HEK293 (cell line): ENCODE measurements at regions not wholly inside any gene's neighbourhood (a gene's known extent, or its start where the extent isn't known, plus 50 kb on each side); places are given as distances from the start of the nearest gene placed in this dataset.
"Not testable (repeated sequence)": the region's sequence is repeated elsewhere in the genome, so short reads cannot be mapped to it uniquely, and the experiment has no call there.

Experiments used
- CTCF ChIA-PET: fragments of 350-600 bp; formaldehyde crosslinking; extraction: SDS; loops from one replicate; lab custom pipeline; 2021; ENCODE audit warnings: antibody characterized with exemption; lab: Yijun Ruan, JAX
- POLR2A ChIA-PET: fragments of 300-600 bp; formaldehyde crosslinking; extraction: SDS; loops from one replicate; lab custom pipeline; 2020; ENCODE audit warnings: antibody characterized with exemption, inconsistent platforms; lab: Yijun Ruan, JAX
- H3K27ac ChIP-seq: fragments of 200-500 bp; sonication (Bioruptor generic); 2 replicates; pipeline ENCODE4 v1.5.1; 2014; ENCODE audit warnings: low read depth, low read length, control low read depth, inconsistent platforms; ENCODE audit errors: extremely low read depth
- H3K36me3 ChIP-seq, 2 experiments: fragments of 200-500 bp in 1 of 2; sonication (Bioruptor generic) in 1 of 2; 1 replicate in 1 of 2; 2 replicates in 1 of 2; pipeline ENCODE4 v1.5.1; 2014 to 2017; ENCODE audit warnings: inconsistent platforms in 2 of 2, low read length in 2 of 2; ENCODE audit not compliant: control insufficient read depth in 2 of 2, insufficient read depth in 1 of 2
- H3K4me1 ChIP-seq: fragments of 200-500 bp; sonication (Bioruptor generic); 2 replicates; pipeline ENCODE4 v1.5.1; 2014; ENCODE audit warnings: mild to moderate bottlenecking, low read length, inconsistent platforms; ENCODE audit not compliant: control insufficient read depth, insufficient read depth
- H3K4me3 ChIP-seq: 2 replicates; pipeline ENCODE4 v1.5.1; 2011; ENCODE audit warnings: low read depth, mild to moderate bottlenecking, control low read depth, low read length, moderate library complexity
- H3K9me3 ChIP-seq: fragments of 200-500 bp; sonication (Bioruptor generic); 2 replicates; pipeline ENCODE4 v1.5.1; 2014; ENCODE audit warnings: low read depth, low read length, inconsistent platforms; ENCODE audit not compliant: control insufficient read depth, insufficient read depth
- EGR2 ChIP-seq: fragments of 450-650 bp; formaldehyde crosslinking; IDR thresholded peaks from 2 replicates; pipeline ENCODE4 v1.5.1; 2016; ENCODE audit warnings: low read depth, missing biosample characterization, missing genetic modification characterization
- FEZF1 ChIP-seq: fragments of 450-650 bp; formaldehyde crosslinking; IDR thresholded peaks from 2 replicates; pipeline ENCODE4 v1.5.1; 2016; ENCODE audit warnings: missing biosample characterization, missing genetic modification characterization
- GLIS1 ChIP-seq: fragments of 450-650 bp; formaldehyde crosslinking; IDR thresholded peaks from 2 replicates; pipeline ENCODE4 v1.5.1; 2016; ENCODE audit warnings: missing biosample characterization, missing genetic modification characterization
- SCRT1 ChIP-seq: fragments of 450-650 bp; formaldehyde crosslinking; IDR thresholded peaks from 2 replicates; pipeline ENCODE4 v1.5.1; 2016; ENCODE audit warnings: missing biosample characterization, missing genetic modification characterization, borderline replicate concordance
- SCRT2 ChIP-seq: fragments of 450-650 bp; formaldehyde crosslinking; IDR thresholded peaks from 2 replicates; pipeline ENCODE4 v1.5.1; 2016; ENCODE audit warnings: missing biosample characterization, missing genetic modification characterization
- ZBTB8A ChIP-seq: fragments of 450-650 bp; formaldehyde crosslinking; IDR thresholded peaks from 2 replicates; pipeline ENCODE4 v1.5.1; 2016; ENCODE audit warnings: missing biosample characterization, missing genetic modification characterization
- ZFHX2 ChIP-seq: fragments of 450-650 bp; formaldehyde crosslinking; conservative IDR thresholded peaks from 2 replicates; pipeline ENCODE4 v1.5.1; 2016; ENCODE audit warnings: missing biosample characterization, missing genetic modification characterization
- ZIC2 ChIP-seq: fragments of 450-650 bp; formaldehyde crosslinking; IDR thresholded peaks from 2 replicates; pipeline ENCODE4 v1.5.1; 2016; ENCODE audit warnings: missing biosample characterization, missing genetic modification characterization
- ZNF146 ChIP-seq: fragments of 450-650 bp; formaldehyde crosslinking; IDR thresholded peaks from 2 replicates; pipeline ENCODE4 v1.5.1; 2016; ENCODE audit warnings: missing biosample characterization, missing genetic modification characterization
- ZNF341 ChIP-seq: fragments of 450-650 bp; formaldehyde crosslinking; IDR thresholded peaks from 2 replicates; pipeline ENCODE4; 2016; ENCODE audit warnings: low read depth, missing biosample characterization, missing genetic modification characterization
- ZNF416 ChIP-seq: fragments of 450-650 bp; formaldehyde crosslinking; IDR thresholded peaks from 2 replicates; pipeline ENCODE4 v1.5.1; 2016; ENCODE audit warnings: missing biosample characterization, missing genetic modification characterization
- ZNF423 ChIP-seq: fragments of 450-650 bp; formaldehyde crosslinking; IDR thresholded peaks from 2 replicates; pipeline ENCODE4 v1.5.1; 2016; ENCODE audit warnings: missing biosample characterization, missing genetic modification characterization
- ZNF529 ChIP-seq: fragments of 450-650 bp; formaldehyde crosslinking; IDR thresholded peaks from 2 replicates; pipeline ENCODE4 v1.5.1; 2017; ENCODE audit warnings: missing genetic modification characterization, missing biosample characterization; ENCODE audit not compliant: insufficient replicate concordance
- ZNF571 ChIP-seq: fragments of 450-650 bp; formaldehyde crosslinking; IDR thresholded peaks from 2 replicates; pipeline ENCODE4 v1.5.0; 2017; ENCODE audit warnings: missing biosample characterization, missing genetic modification characterization
- ZNF792 ChIP-seq: fragments of 450-650 bp; formaldehyde crosslinking; IDR thresholded peaks from 2 replicates; pipeline ENCODE4 v1.5.1; 2016; ENCODE audit warnings: missing biosample characterization, missing genetic modification characterization
- ZNF843 ChIP-seq: fragments of 450-650 bp; formaldehyde crosslinking; IDR thresholded peaks from 2 replicates; pipeline ENCODE4 v1.5.1; 2016; ENCODE audit warnings: missing biosample characterization, missing genetic modification characterization
- TF ChIP-seq, protein P1 (sequence below): fragments of 450-650 bp; formaldehyde crosslinking; IDR thresholded peaks from 2 replicates; pipeline ENCODE4 v1.5.1; 2016; ENCODE audit warnings: missing biosample characterization, missing genetic modification characterization
- TF ChIP-seq, protein P2 (sequence below): fragments of 450-650 bp; formaldehyde crosslinking; IDR thresholded peaks from 2 replicates; pipeline ENCODE4 v1.5.1; 2017; ENCODE audit warnings: missing biosample characterization, missing genetic modification characterization

DNA sequence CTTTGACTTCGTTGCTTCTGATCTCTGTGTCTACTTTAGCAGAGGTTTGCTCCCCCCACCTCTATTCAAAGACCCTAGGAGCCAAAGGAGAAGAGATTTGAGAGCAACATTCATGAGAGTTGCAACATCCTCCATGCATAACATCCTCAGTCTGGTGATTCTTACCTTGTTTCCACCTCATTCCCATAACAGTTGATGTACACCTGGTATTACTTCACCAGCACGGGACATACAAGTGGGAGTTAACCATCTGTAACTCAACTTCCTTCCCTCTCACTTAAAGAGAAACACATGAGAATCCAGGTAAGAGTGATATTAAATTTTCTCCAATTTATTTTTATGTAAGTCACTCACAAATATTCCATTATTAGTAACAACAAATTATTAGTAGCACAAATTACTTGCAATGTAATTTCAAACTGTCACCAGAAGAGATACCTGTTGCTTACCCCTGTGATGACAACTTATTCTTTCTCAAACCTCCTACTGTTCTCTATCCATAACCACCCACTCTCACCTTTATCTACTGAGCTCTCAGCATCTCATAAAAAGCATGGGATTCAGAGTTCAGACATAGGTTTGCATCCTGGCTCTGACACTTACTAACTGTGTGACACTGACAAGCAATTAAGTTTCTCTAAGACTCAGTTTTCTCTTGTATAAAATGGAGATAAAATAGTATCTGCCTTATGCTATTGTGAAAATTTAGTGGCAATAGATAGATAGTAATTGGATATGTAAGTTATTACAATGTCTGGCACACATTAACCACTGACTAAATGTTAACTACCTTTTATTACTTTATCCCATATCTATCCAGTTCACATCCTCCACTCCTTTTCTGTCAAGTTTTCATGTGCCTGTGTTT lies 184.6 kb upstream of the SRD5A2 start:
- H3K4me3 ChIP-seq: no peak overlapping the region
- ChIA-PET POLR2A (no interaction called here), CTCF (no interaction called here)
- H3K27ac ChIP-seq: 0 out of 2 replicates have a peak overlapping the region, but pooled peaks have one; percentile 24
- H3K9me3 ChIP-seq: no peaks in the 10 kb centered on the region
- no peaks in the 10 kb centered on the region for H3K36me3 ChIP-seq
- TF ChIP-seq ZIC2 (tag by site-specific recombination): no peak
- TF ChIP-seq ZNF792: no peak
- peak; percentile 34 for TF ChIP-seq ZFHX2 (tag by site-specific recombination)
- TF ChIP-seq EGR2 (tag by site-specific recombination): 0 out of 2 replicates have a peak, but pooled peaks have one; percentile 8
- TF ChIP-seq SCRT1 (tag by site-specific recombination): 0 out of 2 replicates have a peak, but pooled peaks have one; percentile 17
- no peak for TF ChIP-seq ZNF146 (tag by site-specific recombination)
- peak; percentile 76 for TF ChIP-seq SCRT2 (tag by site-specific recombination)
- TF ChIP-seq ZNF529: no peak
- TF ChIP-seq, protein P1, sequence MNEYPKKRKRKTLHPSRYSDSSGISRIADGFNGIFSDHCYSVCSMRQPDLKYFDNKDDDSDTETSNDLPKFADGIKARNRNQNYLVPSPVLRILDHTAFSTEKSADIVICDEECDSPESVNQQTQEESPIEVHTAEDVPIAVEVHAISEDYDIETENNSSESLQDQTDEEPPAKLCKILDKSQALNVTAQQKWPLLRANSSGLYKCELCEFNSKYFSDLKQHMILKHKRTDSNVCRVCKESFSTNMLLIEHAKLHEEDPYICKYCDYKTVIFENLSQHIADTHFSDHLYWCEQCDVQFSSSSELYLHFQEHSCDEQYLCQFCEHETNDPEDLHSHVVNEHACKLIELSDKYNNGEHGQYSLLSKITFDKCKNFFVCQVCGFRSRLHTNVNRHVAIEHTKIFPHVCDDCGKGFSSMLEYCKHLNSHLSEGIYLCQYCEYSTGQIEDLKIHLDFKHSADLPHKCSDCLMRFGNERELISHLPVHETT (tag by site-specific recombination): no peak
- peaks cover 5% of the 10 kb centered on the region for H3K4me1 ChIP-seq

DNA sequence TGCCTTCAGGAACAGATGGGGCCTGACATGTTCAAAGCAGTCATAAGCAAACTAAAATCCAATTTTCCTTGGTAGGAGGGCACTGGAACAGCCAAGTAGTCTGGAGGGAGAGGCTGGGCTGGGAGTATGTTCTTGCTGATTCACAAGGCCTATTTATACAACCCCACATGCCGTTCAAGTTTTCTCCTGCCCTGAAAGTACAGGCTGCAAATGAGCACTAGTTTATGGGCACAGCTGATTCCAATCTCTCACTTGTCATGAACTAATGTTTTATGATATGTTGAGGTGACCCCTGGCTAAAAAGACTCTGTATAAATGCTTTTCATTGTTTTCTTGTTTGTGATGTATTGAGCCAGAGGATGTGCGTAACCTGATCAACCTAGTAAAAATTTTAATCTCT lies 183.4 kb upstream of the SRD5A2 start:
- POLR2A ChIA-PET: no interaction called here
- H3K4me3 ChIP-seq: no peak overlapping the region
- TF ChIP-seq, protein P2, sequence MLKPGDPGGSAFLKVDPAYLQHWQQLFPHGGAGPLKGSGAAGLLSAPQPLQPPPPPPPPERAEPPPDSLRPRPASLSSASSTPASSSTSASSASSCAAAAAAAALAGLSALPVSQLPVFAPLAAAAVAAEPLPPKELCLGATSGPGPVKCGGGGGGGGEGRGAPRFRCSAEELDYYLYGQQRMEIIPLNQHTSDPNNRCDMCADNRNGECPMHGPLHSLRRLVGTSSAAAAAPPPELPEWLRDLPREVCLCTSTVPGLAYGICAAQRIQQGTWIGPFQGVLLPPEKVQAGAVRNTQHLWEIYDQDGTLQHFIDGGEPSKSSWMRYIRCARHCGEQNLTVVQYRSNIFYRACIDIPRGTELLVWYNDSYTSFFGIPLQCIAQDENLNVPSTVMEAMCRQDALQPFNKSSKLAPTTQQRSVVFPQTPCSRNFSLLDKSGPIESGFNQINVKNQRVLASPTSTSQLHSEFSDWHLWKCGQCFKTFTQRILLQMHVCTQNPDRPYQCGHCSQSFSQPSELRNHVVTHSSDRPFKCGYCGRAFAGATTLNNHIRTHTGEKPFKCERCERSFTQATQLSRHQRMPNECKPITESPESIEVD (tag by site-specific recombination): peak; percentile 87
- no peak for TF ChIP-seq ZNF529
- TF ChIP-seq ZNF843 (tag by site-specific recombination): peak; percentile 76
- TF ChIP-seq GLIS1 (tag by site-specific recombination): peak; percentile 80
- no peak for TF ChIP-seq ZNF571 (tag by site-specific recombination)
- peak; percentile 95 for TF ChIP-seq FEZF1
- peak; percentile 66 for TF ChIP-seq ZNF341
- TF ChIP-seq, all 188 proteins: peak for 5
- Histone ChIP-seq H3K36me3 (no peaks in the 10 kb centered on the region), H3K9me3 (no peaks in the 10 kb centered on the region), H3K4me1 (peaks cover 5% of the 10 kb centered on the region), H3K27ac (no peak overlapping the region; the same call in 1 of the 2 replicates)
- CTCF ChIA-PET: no interaction called here

DNA sequence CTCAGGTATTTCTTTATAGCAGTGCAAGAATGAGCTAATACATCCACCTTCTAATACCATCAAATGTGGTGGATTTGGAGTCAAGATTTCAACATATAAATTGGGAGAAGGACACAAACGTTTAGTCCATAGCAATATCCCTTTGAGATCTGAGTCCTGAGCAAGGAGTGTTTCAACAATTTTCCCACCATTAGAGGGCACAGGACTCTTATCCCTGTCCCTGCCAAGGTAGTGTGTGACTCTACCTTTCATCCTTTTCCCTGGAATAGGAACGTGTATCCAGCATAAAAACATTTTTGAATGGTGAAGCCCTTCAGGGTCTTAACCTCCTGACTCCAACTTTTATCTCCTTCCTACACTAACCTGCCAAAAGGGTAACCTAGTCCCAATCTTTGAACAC lies 181.3 kb upstream of the SRD5A2 start:
- no peak for TF ChIP-seq ZNF423
- TF ChIP-seq ZBTB8A: no peak
- TF ChIP-seq ZNF416 (tag by site-specific recombination): no peak

DNA sequence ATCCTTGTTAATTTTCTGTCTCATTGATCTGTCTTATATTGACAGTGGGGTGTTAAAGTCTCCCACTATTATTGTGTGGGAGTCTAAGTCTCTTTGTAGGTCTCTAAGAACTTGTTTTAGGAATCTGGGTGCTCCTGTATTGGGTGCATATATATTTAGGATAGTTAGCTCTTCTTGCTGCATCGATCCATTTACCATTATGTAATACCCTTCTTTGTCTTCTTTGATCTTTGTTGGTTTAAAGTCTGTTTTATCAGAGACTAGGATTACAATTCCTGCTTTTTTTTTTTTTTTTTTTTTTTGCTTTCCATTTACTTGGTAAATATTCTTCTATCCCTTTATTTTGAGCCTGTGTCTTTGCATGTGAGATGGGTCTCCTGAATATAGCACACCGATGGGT lies 176.6 kb upstream of the SRD5A2 start:
- H3K36me3 ChIP-seq, POLR2A ChIA-PET, H3K4me1 ChIP-seq, CTCF ChIA-PET, H3K9me3 ChIP-seq, H3K4me3 ChIP-seq, H3K27ac ChIP-seq: not testable (repeated sequence)

More for the DNA sequence above, 181.3 kb upstream of the SRD5A2 start:
- no peak overlapping the region for H3K4me3 ChIP-seq
- no peaks in the 10 kb centered on the region for H3K36me3 ChIP-seq
- ChIA-PET CTCF (no interaction called here), POLR2A (no interaction called here)
- H3K27ac ChIP-seq: no peak overlapping the region
- H3K9me3 ChIP-seq: no peaks in the 10 kb centered on the region
- H3K4me1 ChIP-seq: peaks cover 5% of the 10 kb centered on the region

DNA sequence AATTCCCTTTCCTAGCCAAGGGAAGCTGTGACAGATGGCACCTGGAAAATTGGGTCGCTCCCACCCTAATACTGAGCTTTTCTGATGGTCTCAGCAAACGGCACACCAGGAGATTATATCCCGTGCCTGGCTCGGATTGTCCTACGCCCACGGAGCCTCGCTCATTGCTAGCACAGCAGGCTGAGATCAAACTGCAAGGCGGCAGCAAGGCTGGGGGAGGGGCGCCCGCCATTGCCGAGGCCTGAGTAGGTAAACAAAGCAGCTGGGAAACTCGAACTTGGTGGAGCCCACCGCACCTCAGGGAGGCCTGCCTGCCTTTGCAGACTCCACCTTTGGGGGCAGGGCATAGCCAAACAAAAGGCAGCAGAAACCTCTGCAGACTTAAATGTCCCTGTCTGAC lies 168.0 kb upstream of the SRD5A2 start:
- H3K4me1 ChIP-seq, POLR2A ChIA-PET, H3K9me3 ChIP-seq, H3K27ac ChIP-seq, CTCF ChIA-PET, H3K4me3 ChIP-seq, H3K36me3 ChIP-seq: not testable (repeated sequence)
